HG03432 (cell line): ENCODE measurements at regions not wholly inside any gene's neighbourhood (a gene's known extent, or its start where the extent isn't known, plus 50 kb on each side); places are given as distances from the start of the nearest gene placed in this dataset.

Experiments
- ATAC-seq: cut with Tn5 transposase; IDR thresholded peaks from one replicate; pipeline ENCODE4 v1.9.1; 2021; ENCODE audit warnings: mild to moderate bottlenecking, moderate library complexity; ENCODE audit not compliant: unreplicated experiment

- ATAC-seq, result no peak
Measured at GRCh38 chr5:93076096-93076495, 504.9 kb downstream of the NR2F1-AS1 start.

- no peak for ATAC-seq
Measured at GRCh38 chr5:93073547-93073946, 507.5 kb downstream of the NR2F1-AS1 start.

GRCh38 chr5:93072831-93073459, 508.1 kb downstream of the NR2F1-AS1 start:
- ATAC-seq, result no peak

GRCh38 chr5:93071710-93072109, 509.3 kb downstream of the NR2F1-AS1 start:
- no peak for ATAC-seq

- ATAC-seq, result no peak
Measured at GRCh38 chr5:93070938-93071337, 510.1 kb downstream of the NR2F1-AS1 start.

GRCh38 chr5:93069276-93069675, 511.7 kb downstream of the NR2F1-AS1 start:
- no peak for ATAC-seq

GRCh38 chr5:93062548-93062947, 518.5 kb downstream of the NR2F1-AS1 start:
- no peak for ATAC-seq

- ATAC-seq, result no peak
Measured at GRCh38 chr5:93058309-93058708, 522.7 kb downstream of the NR2F1-AS1 start.

- no peak for ATAC-seq
Measured at GRCh38 chr5:93057311-93057710, 523.7 kb downstream of the NR2F1-AS1 start.

- no peak for ATAC-seq
Measured at GRCh38 chr5:93055971-93056370, 525.0 kb downstream of the NR2F1-AS1 start.

- no peak for ATAC-seq
Measured at GRCh38 chr5:93055561-93055960, 525.5 kb downstream of the NR2F1-AS1 start.

- ATAC-seq, result no peak
Measured at GRCh38 chr5:93054424-93055163, 526.4 kb downstream of the NR2F1-AS1 start.

GRCh38 chr5:93053825-93054224, 527.2 kb downstream of the NR2F1-AS1 start:
- no peak for ATAC-seq

- no peak for ATAC-seq
Measured at GRCh38 chr5:93048858-93049257, 532.2 kb downstream of the NR2F1-AS1 start.

GRCh38 chr5:93044859-93045666, 536.0 kb downstream of the NR2F1-AS1 start:
- ATAC-seq, result no peak

- no peak for ATAC-seq
Measured at GRCh38 chr5:93039888-93040287, 541.1 kb downstream of the NR2F1-AS1 start.

- no peak for ATAC-seq
Measured at GRCh38 chr5:93034621-93035590, 546.1 kb downstream of the NR2F1-AS1 start.

- ATAC-seq, result no peak
Measured at GRCh38 chr5:93022796-93023447, 558.1 kb downstream of the NR2F1-AS1 start.

- no peak for ATAC-seq
Measured at GRCh38 chr5:93022211-93022610, 558.8 kb downstream of the NR2F1-AS1 start.

GRCh38 chr5:93019896-93020295, 561.1 kb downstream of the NR2F1-AS1 start:
- ATAC-seq, result no peak
